HG02610 (cell line): ENCODE measurements at regions not wholly inside any gene's neighbourhood (a gene's known extent, or its start where the extent isn't known, plus 50 kb on each side); places are given as distances from the start of the nearest gene placed in this dataset.
"Not testable (repeated sequence)": the region's sequence is repeated elsewhere in the genome, so short reads cannot be mapped to it uniquely, and the experiment has no call there.

Experiments
- ATAC-seq: cut with Tn5 transposase; IDR thresholded peaks from one replicate; pipeline ENCODE4 v1.9.1; 2021; ENCODE audit warnings: mild to moderate bottlenecking, moderate library complexity; ENCODE audit not compliant: unreplicated experiment

GRCh38 chr3:144957398-144958101, 985.9 kb downstream of the DIPK2A start:
- no peak for ATAC-seq

GRCh38 chr3:144963810-144964209, 992.2 kb downstream of the DIPK2A start:
- no peak for ATAC-seq

- no peak for ATAC-seq
Measured at GRCh38 chr3:144966560-144966959, 994.9 kb downstream of the DIPK2A start.

- no peak for ATAC-seq
Measured at GRCh38 chr3:144968750-144969350, 997.2 kb downstream of the DIPK2A start.

- not testable (repeated sequence) for ATAC-seq
Measured at GRCh38 chr3:144984481-144984880, 1012.9 kb downstream of the DIPK2A start.

GRCh38 chr3:144989807-144990206, 1018.2 kb downstream of the DIPK2A start:
- ATAC-seq: no peak

GRCh38 chr3:144995856-144996255, 1024.2 kb downstream of the DIPK2A start:
- no peak for ATAC-seq

GRCh38 chr3:145005427-145005826, 1033.8 kb downstream of the DIPK2A start:
- ATAC-seq: no peak

- ATAC-seq: no peak
Measured at GRCh38 chr3:145006271-145006670, 1034.6 kb downstream of the DIPK2A start.

- ATAC-seq: no peak
Measured at GRCh38 chr3:145013931-145014330, 1042.3 kb downstream of the DIPK2A start.

GRCh38 chr3:145015253-145015652, 1043.6 kb downstream of the DIPK2A start:
- ATAC-seq: no peak

- ATAC-seq: no peak
Measured at GRCh38 chr3:145017959-145018358, 1046.3 kb downstream of the DIPK2A start.

- ATAC-seq: no peak
Measured at GRCh38 chr3:145022447-145022846, 1050.8 kb downstream of the DIPK2A start.

- no peak for ATAC-seq
Measured at GRCh38 chr3:145024700-145025099, 1053.1 kb downstream of the DIPK2A start.

GRCh38 chr3:145027186-145027585, 1055.6 kb downstream of the DIPK2A start:
- not testable (repeated sequence) for ATAC-seq

GRCh38 chr3:145032791-145033190, 1061.2 kb downstream of the DIPK2A start:
- no peak for ATAC-seq

GRCh38 chr3:145035682-145036081, 1064.1 kb downstream of the DIPK2A start:
- no peak for ATAC-seq

GRCh38 chr3:145054055-145054454, 1082.4 kb downstream of the DIPK2A start:
- not testable (repeated sequence) for ATAC-seq

GRCh38 chr3:145055375-145056076, 1083.9 kb downstream of the DIPK2A start:
- ATAC-seq: no peak

GRCh38 chr3:145058483-145058882, 1086.9 kb downstream of the DIPK2A start:
- no peak for ATAC-seq

- ATAC-seq: no peak
Measured at GRCh38 chr3:145063616-145064015, 1092.0 kb downstream of the DIPK2A start.

GRCh38 chr3:145070795-145071194, 1090.2 kb downstream of the PLOD2 start:
- ATAC-seq: no peak
